Hematopoietic multipotent progenitor cell treated with erythropoietin and hydrocortisone succinate and interleukin-3 and kit ligand, for 6 days (in vitro differentiated cells): ENCODE measurements at regions not wholly inside any gene's neighbourhood (a gene's known extent, or its start where the extent isn't known, plus 50 kb on each side); places are given as distances from the start of the nearest gene placed in this dataset.
A peak's percentile ranks its signal among the peaks of the same experiment; 100 is the strongest.

ENCODE experiments used
- DNase-seq: peaks from one replicate; pipeline ENCODE4 v3.0.0-alpha.2; 2015

- DNase-seq = no peak
Measured at GRCh38 chr21:43364261-43364510, 62.7 kb downstream of the SIK1 start.

DNA sequence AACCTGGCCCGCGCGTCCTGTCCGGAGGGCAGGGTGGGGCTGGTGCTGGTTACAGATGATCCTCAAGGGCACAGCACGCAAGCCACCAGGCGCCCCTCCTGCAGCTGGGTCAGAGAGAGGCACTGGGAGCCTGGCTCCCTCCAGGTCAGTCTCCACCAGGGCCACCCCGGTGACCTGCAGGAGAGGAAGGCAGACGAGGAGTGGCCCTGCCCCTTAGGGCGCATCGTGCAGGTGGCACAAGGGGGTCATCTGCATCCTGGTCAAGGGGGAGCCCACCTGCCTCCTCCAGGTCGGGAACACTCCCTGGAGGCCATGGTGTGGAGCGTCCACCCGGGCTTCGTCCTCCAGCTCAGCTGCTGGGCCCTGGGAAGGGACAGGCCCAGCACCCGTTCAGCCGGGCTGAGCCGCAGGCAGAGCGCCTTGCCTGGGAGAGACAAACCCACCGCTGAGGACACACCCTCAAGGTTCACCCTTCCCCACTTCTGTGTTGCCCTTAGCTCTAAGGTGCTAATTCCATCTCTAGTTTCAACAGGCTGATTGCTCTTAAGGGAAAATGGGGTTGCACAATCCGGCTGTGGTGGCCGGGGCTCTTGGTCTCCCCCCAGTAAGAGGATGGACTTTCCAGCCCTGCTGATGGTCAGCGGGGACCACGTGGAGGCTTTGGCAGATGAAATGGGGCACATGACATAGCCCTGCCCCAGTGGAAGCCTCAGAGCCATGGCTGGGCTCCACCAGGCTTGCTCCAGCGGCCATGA, 63.2 kb downstream of the SIK1 start:
- no peak for DNase-seq

DNA sequence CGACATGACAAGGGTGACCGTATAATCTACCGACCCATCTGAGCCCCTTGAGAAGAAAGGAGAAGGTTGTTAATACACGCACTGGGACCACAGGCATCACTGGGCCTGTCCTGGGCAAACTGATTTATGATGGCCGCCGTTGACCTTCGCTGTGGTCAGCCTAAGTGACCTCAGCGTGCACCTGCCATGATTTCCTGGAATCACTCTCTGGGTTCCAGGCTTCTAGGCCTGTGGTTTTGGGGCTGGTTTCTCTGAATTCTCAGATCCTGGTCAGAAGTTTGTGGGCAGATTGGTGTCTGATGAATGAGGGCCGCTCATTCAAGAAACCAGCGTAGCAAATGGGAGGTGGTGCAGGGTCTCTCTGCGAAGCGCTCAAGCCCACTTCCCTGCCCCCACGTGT, 64.0 kb downstream of the SIK1 start:
- peak; percentile 16 for DNase-seq

DNA sequence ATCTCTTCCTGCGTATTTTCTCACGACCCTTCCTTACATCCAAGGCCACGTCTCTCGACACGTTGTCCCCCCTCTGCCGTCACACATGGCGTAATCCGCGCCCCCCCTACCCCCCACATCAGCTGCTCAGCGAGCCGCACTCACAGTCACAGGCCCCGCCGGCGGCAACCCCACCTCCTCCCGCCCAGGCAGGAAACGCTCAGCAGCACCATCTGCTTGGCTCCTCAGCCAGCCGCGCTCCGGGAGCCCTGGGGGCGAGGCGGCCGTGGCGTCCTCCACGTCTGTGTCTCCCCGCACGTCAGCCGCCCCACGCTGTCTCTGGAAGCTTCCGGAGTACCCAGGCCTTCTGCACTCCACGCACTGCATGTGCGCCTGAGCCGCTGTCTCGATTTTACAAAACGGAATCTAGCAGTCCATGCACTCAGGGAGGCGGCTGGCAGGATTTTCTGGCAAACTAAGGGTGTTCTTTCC, 64.6 kb downstream of the SIK1 start:
- peak; percentile 41 for DNase-seq

GRCh38 chr21:43361493-43362296, 65.2 kb downstream of the SIK1 start:
- DNase-seq = no peak

GRCh38 chr21:43361127-43361492, 65.8 kb downstream of the SIK1 start:
- no peak for DNase-seq

DNA sequence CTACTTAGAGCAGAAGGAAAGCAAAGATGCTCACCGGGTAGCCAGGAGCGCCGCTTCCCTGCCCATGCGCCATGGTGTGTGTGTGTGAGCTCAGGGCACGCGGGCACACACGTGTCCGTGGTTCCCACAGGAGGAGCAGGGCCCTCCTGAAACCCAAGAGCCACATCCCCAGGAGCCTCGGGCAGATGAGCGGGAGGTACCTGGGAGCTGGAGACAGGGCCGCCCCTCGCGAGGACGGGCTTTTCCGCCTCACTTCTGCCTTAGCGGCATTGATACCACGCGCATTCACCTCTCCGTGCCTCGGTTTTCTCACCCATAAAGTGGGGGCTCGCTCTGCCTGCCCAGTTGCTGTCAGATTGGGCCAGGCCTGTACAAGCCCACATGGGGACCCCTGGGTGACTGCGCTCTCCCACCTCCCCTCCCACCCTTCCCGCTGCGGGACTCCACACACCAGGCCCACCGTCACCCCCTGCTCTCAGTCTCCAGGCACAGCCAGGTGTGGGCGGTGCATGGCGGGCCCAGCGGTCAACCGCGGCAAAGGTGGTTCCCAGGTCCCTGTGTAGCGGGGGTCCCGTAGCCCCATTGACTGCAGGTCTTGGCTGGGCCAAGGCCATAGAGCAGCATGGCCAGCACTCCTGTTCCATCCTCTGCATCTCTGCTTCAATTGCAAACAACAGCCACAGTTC, 66.3 kb downstream of the SIK1 start:
- no peak for DNase-seq

DNA sequence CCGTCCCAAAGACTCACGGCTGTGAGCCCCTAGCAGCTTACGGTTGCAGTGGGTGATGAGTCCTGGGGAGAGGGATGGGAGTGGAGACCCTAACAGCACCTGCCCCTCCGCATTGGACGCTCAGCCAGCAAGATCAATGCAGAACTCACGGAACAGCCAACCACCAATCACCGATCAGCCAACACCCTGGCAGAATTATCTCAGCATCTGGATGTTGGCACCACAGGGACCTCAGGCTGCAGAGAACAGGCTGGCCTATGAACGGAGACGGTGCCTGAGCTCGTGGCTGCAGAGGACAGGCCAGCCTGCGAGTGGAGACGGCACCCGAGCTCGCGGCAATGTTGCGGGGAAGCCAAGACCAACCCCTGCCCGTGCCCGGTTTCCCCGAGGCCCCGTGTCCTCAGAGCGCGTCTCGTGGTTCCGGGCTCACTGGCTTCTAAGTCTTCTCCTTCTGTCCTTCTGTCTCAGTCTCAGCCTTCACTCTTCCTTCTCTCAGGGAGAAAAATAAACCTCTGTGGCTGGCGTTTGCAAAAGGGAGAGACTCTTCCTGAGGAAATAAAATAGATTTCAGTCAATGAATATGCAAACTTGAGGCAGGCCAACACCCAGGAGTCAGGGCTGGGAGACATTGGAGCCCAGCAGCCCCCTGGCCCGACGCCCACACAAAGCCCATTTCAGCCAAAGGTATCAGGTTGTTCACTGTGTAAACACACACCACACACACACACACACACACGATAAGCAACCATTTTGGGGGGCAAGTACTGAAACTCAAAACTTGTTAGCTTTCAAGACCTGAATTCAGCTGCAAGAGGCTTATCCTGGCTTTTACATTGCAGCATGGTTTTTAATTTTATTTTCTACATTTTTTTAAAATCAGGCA, 67.8 kb downstream of the SIK1 start:
- DNase-seq = no peak

DNA sequence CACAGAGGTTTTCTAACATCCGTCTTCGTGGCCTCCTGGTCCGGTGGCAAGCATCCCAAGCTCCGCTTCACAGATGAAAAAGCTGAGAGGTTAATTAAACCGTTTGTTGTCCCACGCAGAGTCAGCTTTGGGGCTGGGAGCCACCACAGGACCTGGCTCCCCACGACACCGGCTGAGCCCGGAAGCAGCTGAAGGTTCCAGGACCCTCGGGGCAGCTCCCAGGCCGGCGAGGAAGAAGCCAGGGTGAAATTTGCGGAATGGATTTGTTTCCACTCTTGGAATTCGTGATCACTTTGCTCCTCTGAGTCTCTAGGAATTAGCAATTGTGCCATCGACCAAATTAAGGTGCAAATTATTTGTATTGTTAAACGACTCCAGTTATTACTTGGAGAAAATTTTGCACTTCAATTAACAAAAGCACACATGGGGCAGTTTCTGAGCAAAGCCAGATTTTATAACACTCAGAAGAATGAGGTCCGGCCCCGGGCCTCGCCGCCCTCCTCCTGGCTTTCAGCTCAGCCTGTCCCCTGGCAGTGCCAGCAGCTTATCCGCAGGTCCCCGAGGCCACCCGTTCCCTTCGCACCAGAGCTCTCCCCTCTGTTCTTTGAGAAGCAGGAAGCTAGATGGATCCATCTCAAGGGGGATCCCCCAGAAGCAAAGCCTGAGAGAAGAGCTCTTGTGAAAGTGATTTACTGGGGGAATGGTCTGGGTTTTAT, 69.1 kb downstream of the SIK1 start:
- DNase-seq = no peak

- no peak for DNase-seq
Measured at GRCh38 chr21:43355925-43356289, 71.0 kb downstream of the SIK1 start.

DNA sequence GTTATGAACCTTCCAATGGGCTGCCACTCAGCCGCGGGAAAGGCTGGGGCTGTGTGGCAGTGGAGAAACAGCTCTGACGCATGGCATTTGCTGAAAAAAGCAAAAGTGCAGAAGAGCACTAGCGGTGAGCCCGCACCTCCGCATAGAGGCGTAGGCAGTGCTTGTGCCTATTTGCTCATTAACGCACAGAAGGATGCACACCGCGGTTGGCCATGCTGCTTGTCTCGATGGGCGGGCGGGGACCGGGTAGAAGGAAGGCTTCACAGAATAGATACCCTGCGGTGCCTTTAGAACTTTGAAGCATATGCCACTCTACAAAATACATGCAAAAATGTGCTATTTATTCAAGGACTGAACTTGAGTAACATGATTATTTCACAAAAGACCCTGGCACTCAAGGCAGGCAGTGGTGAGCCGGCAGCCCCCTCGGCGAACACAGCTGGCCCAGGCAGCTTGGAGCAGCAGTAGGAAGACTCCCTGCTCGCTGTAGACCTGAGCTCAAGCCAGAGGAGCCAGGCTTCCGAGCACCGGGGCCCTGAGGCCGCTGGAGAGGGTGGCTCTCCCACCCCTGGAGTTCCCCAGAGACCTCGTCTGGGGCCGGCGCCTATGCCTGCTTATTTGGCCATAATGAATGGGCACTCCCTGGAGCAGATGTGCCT, 71.5 kb downstream of the SIK1 start:
- DNase-seq = no peak

DNA sequence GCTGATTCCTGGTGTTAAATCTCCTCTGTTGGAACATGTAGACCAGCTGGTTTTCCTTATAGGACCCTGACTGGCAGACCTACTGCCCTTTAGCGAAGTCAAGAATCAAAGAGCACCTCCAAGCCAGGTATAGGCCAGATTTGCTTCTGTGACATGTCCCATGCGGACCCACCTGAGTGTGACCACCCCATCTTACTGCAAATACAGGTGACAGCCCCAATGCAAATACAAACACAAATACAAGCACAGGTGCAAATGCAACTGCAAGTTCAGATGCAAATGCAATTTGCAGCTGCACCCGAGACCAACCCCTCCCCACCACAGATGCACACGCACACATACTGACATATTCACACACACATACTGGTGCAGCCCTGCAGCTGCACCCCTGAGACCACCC, 72.3 kb downstream of the SIK1 start:
- DNase-seq = no peak

DNA sequence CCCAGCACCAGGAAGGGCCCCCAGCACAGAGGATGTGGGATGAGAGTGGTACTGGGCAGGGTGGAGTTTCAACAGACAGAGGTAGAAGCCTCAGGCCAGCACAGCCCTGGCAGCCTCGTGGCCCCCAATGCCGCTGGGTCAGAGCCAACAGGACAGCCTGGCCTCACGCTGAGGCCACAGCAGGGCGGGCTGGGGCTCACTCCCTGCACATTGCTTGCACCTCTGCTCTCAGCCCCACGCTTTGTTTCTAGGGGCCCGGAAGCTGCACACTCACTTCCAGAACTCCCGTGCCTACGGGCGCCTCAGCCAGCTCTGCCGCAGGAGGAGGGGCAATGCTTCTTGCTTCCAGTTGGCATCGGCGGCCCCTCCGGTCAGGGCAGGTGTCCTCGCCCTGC, 72.9 kb downstream of the SIK1 start:
- DNase-seq = no peak

DNA sequence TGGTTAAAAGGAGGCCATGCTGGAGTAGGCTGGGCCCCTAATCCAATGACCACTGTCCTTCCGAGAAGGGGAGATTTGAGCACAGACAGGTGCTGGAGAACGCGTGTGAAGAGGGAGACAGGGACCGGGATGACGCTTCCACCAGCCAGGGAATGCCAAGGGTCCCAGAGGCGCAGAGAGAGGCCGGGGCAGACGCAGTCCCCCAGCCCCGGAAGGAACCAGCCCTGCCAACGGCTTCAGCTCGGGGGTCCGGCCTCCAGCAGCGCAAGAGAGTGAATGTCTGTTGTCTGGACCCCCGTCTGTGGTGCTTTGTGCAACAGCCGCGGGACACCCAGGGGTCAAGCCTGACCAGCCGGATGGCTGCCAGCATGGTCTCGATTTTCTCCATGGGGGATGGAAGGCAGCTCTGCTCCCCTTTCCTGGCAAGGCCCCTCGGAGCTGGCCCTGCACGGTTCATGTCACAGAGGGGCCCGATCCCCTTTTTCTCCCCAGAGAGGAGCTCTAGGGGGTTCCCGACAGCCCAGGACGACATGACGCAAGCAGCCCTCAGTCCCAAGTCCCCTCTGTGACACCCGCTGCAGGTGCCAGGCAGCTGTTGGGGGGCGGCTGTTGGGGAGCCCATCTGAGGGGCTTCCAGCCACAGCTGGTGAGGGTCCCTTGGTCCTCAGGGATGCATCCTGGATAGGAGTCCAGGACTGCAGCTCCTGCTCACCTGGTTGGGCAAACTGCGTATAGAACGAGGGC, 73.5 kb downstream of the SIK1 start:
- DNase-seq = no peak

DNA sequence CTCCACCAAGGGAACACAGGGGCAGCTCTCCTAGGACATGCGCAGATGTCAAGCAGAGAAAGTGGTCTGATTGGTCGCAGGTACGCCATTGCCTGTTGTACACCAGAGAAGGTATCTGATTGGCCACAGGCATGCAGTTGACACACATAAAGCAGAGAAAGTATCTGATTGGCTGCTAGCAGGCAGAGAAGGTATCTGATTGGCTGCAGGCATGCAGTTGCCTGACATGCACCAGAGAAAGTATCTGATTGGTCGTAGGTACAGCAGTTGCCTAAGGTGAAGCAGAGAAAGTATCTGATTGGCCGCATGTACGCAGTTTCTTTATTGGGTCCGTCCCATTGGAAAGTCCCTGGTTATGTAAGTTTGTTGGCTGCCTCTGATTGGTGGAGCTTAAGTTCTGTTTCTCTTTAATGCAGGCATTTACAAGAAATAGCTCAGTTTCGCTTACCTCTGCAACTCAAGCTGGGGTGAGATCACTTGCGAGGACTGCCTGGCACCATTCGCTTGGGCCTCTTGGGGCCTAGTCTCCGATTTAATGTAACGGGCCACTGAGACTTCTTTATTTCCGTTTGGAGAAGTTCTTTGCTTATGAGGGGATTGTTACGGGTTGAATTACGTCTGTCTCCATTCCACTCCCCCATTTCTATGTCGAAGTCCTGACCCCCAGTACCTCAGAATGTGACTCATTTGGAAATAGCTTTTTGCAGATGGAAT, 74.2 kb downstream of the SIK1 start:
- no peak for DNase-seq

GRCh38 chr21:43352154-43352537, 74.8 kb downstream of the SIK1 start:
- no peak for DNase-seq

DNA sequence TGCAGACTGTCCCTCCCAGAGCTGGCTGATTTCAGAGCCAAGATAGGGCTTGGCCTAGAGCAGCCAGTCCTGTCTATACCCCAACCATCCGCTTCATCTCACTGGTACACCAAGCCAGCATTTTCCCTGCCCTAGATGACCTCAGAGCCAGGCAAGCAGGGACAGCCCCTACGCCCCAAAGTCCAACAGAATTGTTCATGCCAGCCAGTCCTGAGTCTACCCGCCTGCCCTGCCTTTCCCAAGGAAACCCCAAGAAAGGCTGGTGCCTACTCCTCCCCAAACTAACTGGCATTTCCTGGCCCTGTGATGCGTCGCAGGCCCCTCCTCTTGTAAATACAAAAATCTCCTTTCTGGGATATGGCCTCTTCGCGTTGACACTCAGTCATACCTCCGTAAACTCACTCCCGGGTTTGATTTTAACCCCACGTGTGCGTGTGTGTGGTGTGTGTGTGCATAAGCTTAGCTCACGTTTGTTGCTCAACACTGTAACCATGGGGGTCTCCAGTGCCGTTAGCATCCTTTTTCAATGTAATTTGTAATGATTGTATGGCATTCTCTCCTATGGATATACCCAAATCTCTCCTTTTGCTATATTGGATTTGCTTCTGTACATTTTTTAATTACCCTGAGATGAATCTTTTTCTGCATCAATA, 75.3 kb downstream of the SIK1 start:
- no peak for DNase-seq

DNA sequence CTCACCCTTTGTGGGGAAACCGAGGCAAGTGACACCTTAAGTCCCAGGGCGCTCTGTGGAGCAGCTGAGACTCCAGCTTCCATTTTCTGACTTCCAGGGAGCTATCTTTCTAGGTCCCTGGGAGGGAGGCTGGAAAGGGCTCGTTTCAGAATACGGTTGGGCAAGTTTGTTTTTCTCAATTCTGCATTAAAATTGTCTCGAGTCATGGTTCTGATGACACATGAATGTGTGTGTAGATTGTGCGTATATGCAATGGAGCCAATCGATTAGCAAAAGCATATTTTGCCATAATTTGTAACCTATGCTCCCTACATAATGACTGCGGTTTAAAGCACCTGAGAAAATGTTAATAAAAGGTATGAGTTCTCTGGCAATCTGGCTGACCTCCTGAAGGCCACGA, 77.3 kb downstream of the SIK1 start:
- DNase-seq = no peak

- DNase-seq = no peak
Measured at GRCh38 chr21:43348801-43349261, 78.1 kb downstream of the SIK1 start.
